ENCODE measurements at regions not wholly inside any gene's neighbourhood (a gene's known extent, or its start where the extent isn't known, plus 50 kb on each side); places are given as distances from the start of the nearest gene placed in this dataset.

- TF ChIP-seq POLR2A (IDR thresholded peaks at IDR 0.05) (no peak), CTCF (IDR thresholded peaks at IDR 0.05) (no peak), EP300 (IDR thresholded peaks at IDR 0.05) (no peak)
These were observed 51.9 kb upstream of the GNB4 start for GRCh38 chr3:179503152-179503551.
